ENCODE measurements at regions not wholly inside any gene's neighbourhood (a gene's known extent, or its start where the extent isn't known, plus 50 kb on each side); places are given as distances from the start of the nearest gene placed in this dataset.

DNA sequence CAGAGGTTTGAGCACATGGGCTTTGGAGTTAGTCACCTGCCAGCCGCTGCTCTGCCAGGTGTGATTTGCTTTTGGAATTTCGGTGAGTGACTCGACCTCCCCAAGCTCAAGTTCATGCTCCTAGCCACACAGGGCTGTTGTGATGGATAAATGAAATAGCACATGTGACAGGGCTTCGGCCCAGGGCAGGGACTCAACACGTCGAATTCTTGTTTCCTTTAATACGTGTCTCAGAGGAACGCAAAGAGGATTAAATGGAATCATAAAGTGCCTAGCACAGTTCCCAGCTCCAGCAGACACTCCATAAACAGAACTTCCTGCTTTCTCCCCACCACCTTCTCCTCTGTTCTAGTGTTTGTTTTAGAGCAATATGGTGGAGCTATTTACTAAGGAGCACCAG is 88.3 kb upstream of the CHST15 start:
- no peak overlapping the region for H2AFZ ChIP-seq (ENCODE audit: insufficient read depth, low read length, poor library complexity)
- H3K4ac ChIP-seq (ENCODE audit: low read depth, low read length): no peak overlapping the region
- DNase-seq: no peak
- H3K4me1 ChIP-seq (ENCODE audit: control insufficient read depth in 1 of 2, insufficient read depth in 2 of 2, low read length in 2 of 2): no peaks in the 10 kb centered on the region
- H3K18ac ChIP-seq (ENCODE audit: low read length): no peak overlapping the region
- H3K4me2 ChIP-seq (ENCODE audit: low read length): no peak overlapping the region
- no peaks in the 10 kb centered on the region for H3K79me1 ChIP-seq (ENCODE audit: low read length)
- H3K79me2 ChIP-seq (ENCODE audit: control insufficient read depth, insufficient read depth, low read length, poor library complexity): no peaks in the 10 kb centered on the region
- H3K9me3 ChIP-seq (ENCODE audit: insufficient read depth, low read depth, low read length): no peaks in the 10 kb centered on the region
- H3K23ac ChIP-seq (ENCODE audit: low read length): no peak overlapping the region
- H4K12ac ChIP-seq (ENCODE audit: low read depth, low read length): no peak overlapping the region
- H2BK5ac ChIP-seq (ENCODE audit: low read depth, low read length, poor library complexity): no peak overlapping the region
- no peak overlapping the region for H4K8ac ChIP-seq (ENCODE audit: low read depth, low read length)
- no peak overlapping the region for H2BK120ac ChIP-seq (ENCODE audit: insufficient read depth, low read length, poor library complexity)
- H3K9ac ChIP-seq (ENCODE audit: low read length): no peak overlapping the region
- WGBS (ENCODE audit: extremely low coverage, insufficient coverage, insufficient read length): no CpG with 5 or more reads among the region's 8 CpGs
- no peak overlapping the region for H3K4me3 ChIP-seq (ENCODE audit: low read depth, low read length)
- no peak overlapping the region for H3K27ac ChIP-seq (ENCODE audit: low read depth, low read length)
- H2AK5ac ChIP-seq (ENCODE audit: low read length): no peak overlapping the region
- no peak overlapping the region for H3K14ac ChIP-seq (ENCODE audit: low read length)
- H3K27me3 ChIP-seq (ENCODE audit: insufficient read depth, low read length): no peaks in the 10 kb centered on the region
- H3K36me3 ChIP-seq (ENCODE audit: control insufficient read depth in 1 of 2, insufficient read depth in 2 of 2, low read length in 2 of 2): no peaks in the 10 kb centered on the region
- no peak overlapping the region for H4K91ac ChIP-seq (ENCODE audit: low read depth, low read length)
- no peak overlapping the region for H2BK12ac ChIP-seq (ENCODE audit: low read length)

DNA sequence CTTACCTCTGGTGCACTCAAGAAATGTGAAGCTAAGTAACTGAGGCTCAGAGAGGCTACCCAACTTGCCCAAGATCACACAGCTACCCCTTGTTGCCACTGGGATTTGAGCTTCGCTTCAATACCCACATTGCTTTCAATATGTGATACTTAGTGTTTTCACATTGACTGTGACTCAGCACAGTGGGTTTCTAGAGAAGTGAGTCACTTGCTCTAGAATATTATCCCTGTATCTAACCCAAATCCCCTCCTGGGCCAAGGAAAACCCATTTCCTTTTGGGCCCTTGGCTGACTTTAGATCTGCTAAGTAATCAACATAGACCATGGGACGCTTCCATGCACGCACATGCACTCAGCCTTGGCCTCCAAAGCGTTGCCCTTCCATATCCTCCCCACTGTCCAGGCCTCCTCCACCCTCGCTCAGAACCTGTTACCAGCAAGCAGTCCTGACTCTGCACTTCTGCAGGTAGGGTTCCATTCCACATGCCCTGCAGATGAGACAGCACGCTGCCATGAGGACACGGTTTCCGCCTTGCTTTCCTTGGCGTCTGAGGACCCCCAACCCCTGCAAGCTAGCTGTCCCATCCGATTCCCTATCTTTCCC is 87.7 kb upstream of the CHST15 start:
- Histone ChIP-seq H3K79me2 (ENCODE audit: control insufficient read depth, insufficient read depth, low read length, poor library complexity) (no peaks in the 10 kb centered on the region), H3K27me3 (ENCODE audit: insufficient read depth, low read length) (no peaks in the 10 kb centered on the region), H2BK120ac (ENCODE audit: insufficient read depth, low read length, poor library complexity) (no peak overlapping the region), H4K91ac (ENCODE audit: low read depth, low read length) (no peak overlapping the region), H2BK12ac (ENCODE audit: low read length) (no peak overlapping the region), H3K79me1 (ENCODE audit: low read length) (no peaks in the 10 kb centered on the region), H3K4ac (ENCODE audit: low read depth, low read length) (no peak overlapping the region), H2BK5ac (ENCODE audit: low read depth, low read length, poor library complexity) (no peak overlapping the region), H4K12ac (ENCODE audit: low read depth, low read length) (no peak overlapping the region), H3K36me3 (ENCODE audit: control insufficient read depth in 1 of 2, insufficient read depth in 2 of 2, low read length in 2 of 2) (no peaks in the 10 kb centered on the region), H2AK5ac (ENCODE audit: low read length) (no peak overlapping the region), H3K4me3 (ENCODE audit: low read depth, low read length) (no peak overlapping the region), H3K4me1 (ENCODE audit: control insufficient read depth in 1 of 2, insufficient read depth in 2 of 2, low read length in 2 of 2) (no peaks in the 10 kb centered on the region), H3K9me3 (ENCODE audit: insufficient read depth, low read depth, low read length) (no peaks in the 10 kb centered on the region), H3K18ac (ENCODE audit: low read length) (no peak overlapping the region), H3K14ac (ENCODE audit: low read length) (no peak overlapping the region), H3K4me2 (ENCODE audit: low read length) (no peak overlapping the region), H2AFZ (ENCODE audit: insufficient read depth, low read length, poor library complexity) (no peak overlapping the region), H3K23ac (ENCODE audit: low read length) (no peak overlapping the region), H3K27ac (ENCODE audit: low read depth, low read length) (no peak overlapping the region), H3K9ac (ENCODE audit: low read length) (no peak overlapping the region), H4K8ac (ENCODE audit: low read depth, low read length) (no peak overlapping the region)
- no CpG with 5 or more reads among the region's 10 CpGs for WGBS (ENCODE audit: extremely low coverage, insufficient coverage, insufficient read length)
- no peak for DNase-seq

DNA sequence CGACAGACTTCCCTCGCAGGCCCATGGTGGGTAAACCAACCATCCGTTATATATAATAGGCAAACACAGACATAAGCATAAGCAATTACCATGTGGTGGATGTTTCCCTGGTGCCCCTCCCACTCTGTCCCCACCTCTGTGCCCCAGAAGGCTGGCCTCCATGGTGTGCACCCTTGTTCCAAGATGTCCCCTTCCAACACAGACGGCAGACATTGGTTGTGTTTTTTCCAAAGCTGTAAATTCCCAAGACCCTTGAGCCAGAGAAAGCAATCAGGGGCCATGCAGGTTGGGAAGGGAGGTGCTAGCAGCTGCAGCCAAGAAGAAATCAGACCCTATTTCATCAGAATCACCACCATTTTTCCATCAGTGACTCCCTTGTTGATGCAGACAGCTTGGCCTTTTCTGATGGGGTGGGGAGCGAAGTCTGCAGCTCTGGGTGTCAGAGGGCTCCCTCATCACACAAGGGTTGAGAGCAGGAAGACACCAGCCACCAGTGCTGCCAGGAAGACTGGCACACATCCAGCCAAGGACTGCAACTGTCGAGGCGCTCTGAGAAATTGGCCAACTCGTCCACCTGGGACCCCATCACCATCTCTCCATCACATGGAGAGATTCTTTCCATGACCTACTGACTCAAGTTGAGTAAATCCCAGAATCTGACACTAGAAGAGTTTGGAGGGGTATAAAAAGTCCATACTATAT is 86.8 kb upstream of the CHST15 start:
- H2AK5ac ChIP-seq (ENCODE audit: low read length): no peak overlapping the region
- H3K18ac ChIP-seq (ENCODE audit: low read length): no peak overlapping the region
- WGBS (ENCODE audit: extremely low coverage, insufficient coverage, insufficient read length): no CpG with 5 or more reads among the region's 8 CpGs
- no peak for DNase-seq
- no peaks in the 10 kb centered on the region for H3K9me3 ChIP-seq (ENCODE audit: insufficient read depth, low read depth, low read length)
- H3K36me3 ChIP-seq (ENCODE audit: control insufficient read depth in 1 of 2, insufficient read depth in 2 of 2, low read length in 2 of 2): no peaks in the 10 kb centered on the region
- no peak overlapping the region for H3K9ac ChIP-seq (ENCODE audit: low read length)
- no peak overlapping the region for H2BK5ac ChIP-seq (ENCODE audit: low read depth, low read length, poor library complexity)
- no peak overlapping the region for H3K4ac ChIP-seq (ENCODE audit: low read depth, low read length)
- no peak overlapping the region for H3K14ac ChIP-seq (ENCODE audit: low read length)
- H3K4me2 ChIP-seq (ENCODE audit: low read length): no peak overlapping the region
- H3K27me3 ChIP-seq (ENCODE audit: insufficient read depth, low read length): no peaks in the 10 kb centered on the region
- H3K23ac ChIP-seq (ENCODE audit: low read length): no peak overlapping the region
- H2AFZ ChIP-seq (ENCODE audit: insufficient read depth, low read length, poor library complexity): no peak overlapping the region
- H3K79me2 ChIP-seq (ENCODE audit: control insufficient read depth, insufficient read depth, low read length, poor library complexity): no peaks in the 10 kb centered on the region
- no peak overlapping the region for H2BK12ac ChIP-seq (ENCODE audit: low read length)
- no peak overlapping the region for H4K12ac ChIP-seq (ENCODE audit: low read depth, low read length)
- H2BK120ac ChIP-seq (ENCODE audit: insufficient read depth, low read length, poor library complexity): no peak overlapping the region
- H4K8ac ChIP-seq (ENCODE audit: low read depth, low read length): no peak overlapping the region
- H4K91ac ChIP-seq (ENCODE audit: low read depth, low read length): no peak overlapping the region
- H3K79me1 ChIP-seq (ENCODE audit: low read length): no peaks in the 10 kb centered on the region
- H3K4me3 ChIP-seq (ENCODE audit: low read depth, low read length): no peak overlapping the region
- H3K27ac ChIP-seq (ENCODE audit: low read depth, low read length): no peak overlapping the region
- H3K4me1 ChIP-seq (ENCODE audit: control insufficient read depth in 1 of 2, insufficient read depth in 2 of 2, low read length in 2 of 2): no peaks in the 10 kb centered on the region

DNA sequence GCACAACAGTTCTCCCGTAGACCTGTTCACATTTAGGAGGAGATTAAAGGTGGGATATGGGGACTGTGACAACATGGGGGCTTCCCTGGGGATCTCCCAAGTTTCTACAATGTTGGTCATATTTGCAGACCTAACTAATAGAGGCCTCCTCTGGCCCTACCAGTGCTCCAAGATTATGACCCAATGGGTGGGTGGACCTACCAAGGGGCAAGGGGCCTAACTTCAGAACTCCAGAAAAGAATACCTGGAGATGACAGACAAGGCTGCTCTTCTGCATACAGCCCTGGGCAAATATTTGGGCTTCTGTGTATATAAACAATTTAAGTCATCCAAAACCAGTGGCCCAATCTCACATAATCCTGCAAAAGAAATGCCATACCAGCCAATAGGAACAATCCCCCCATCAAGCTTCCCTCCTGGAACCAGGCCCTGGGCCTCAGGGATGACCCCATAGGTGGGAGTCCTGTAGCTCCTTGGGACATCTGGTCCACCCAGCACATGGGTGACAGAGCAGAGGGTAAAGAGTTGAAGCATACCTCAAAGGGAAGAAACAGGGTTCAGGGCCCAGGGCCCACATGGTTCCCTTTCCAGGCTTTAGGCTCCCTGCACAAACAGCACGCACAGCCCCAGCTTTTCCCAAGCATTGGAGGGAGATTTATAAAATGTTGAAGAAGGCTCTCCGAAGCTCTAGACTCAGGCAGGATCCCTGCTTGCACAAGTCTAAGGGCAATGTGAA is 86.1 kb upstream of the CHST15 start:
- Histone ChIP-seq H2BK120ac (ENCODE audit: insufficient read depth, low read length, poor library complexity) (no peak overlapping the region), H2AFZ (ENCODE audit: insufficient read depth, low read length, poor library complexity) (no peak overlapping the region), H3K9ac (ENCODE audit: low read length) (no peak overlapping the region), H3K9me3 (ENCODE audit: insufficient read depth, low read depth, low read length) (peaks cover 1% of the 10 kb centered on the region), H4K8ac (ENCODE audit: low read depth, low read length) (no peak overlapping the region), H3K27me3 (ENCODE audit: insufficient read depth, low read length) (no peaks in the 10 kb centered on the region), H3K79me1 (ENCODE audit: low read length) (no peaks in the 10 kb centered on the region), H2AK5ac (ENCODE audit: low read length) (no peak overlapping the region), H3K27ac (ENCODE audit: low read depth, low read length) (no peak overlapping the region), H3K4ac (ENCODE audit: low read depth, low read length) (no peak overlapping the region), H2BK5ac (ENCODE audit: low read depth, low read length, poor library complexity) (no peak overlapping the region), H3K79me2 (ENCODE audit: control insufficient read depth, insufficient read depth, low read length, poor library complexity) (no peaks in the 10 kb centered on the region), H3K18ac (ENCODE audit: low read length) (no peak overlapping the region), H4K12ac (ENCODE audit: low read depth, low read length) (no peak overlapping the region), H3K4me1 (ENCODE audit: control insufficient read depth in 1 of 2, insufficient read depth in 2 of 2, low read length in 2 of 2) (no peaks in the 10 kb centered on the region), H3K4me2 (ENCODE audit: low read length) (no peak overlapping the region), H3K14ac (ENCODE audit: low read length) (no peak overlapping the region), H3K4me3 (ENCODE audit: low read depth, low read length) (no peak overlapping the region), H4K91ac (ENCODE audit: low read depth, low read length) (no peak overlapping the region), H2BK12ac (ENCODE audit: low read length) (no peak overlapping the region), H3K36me3 (ENCODE audit: control insufficient read depth in 1 of 2, insufficient read depth in 2 of 2, low read length in 2 of 2) (no peaks in the 10 kb centered on the region), H3K23ac (ENCODE audit: low read length) (no peak overlapping the region)
- WGBS (ENCODE audit: extremely low coverage, insufficient coverage, insufficient read length): no CpG with 5 or more reads among the region's 3 CpGs
- no peak for DNase-seq
